H9 (cell line): ENCODE measurements at regions not wholly inside any gene's neighbourhood (a gene's known extent, or its start where the extent isn't known, plus 50 kb on each side); places are given as distances from the start of the nearest gene placed in this dataset.

Experiments used
- DNase-seq: peaks from one replicate; pipeline ENCODE4 v3.0.0-alpha.2; 2017
- H2AFZ ChIP-seq: one replicate; pipeline ENCODE4 v1.6.1; 2013; ENCODE audit warnings: mild to moderate bottlenecking, low read length, control low read depth, moderate library complexity
- H2AK5ac ChIP-seq: 2 replicates; pipeline ENCODE4 v1.6.1; 2013; ENCODE audit warnings: low read length, control low read depth, mixed read lengths; ENCODE audit not compliant: insufficient read length
- H2BK120ac ChIP-seq: one replicate; pipeline ENCODE4 v1.6.1; 2013; ENCODE audit warnings: low read depth, mild to moderate bottlenecking, low read length, control low read depth, inconsistent platforms; ENCODE audit not compliant: poor library complexity, severe bottlenecking
- H2BK12ac ChIP-seq: 2 replicates; pipeline ENCODE4 v1.6.1; 2013; ENCODE audit warnings: low read length, control low read depth, mixed read lengths, low read depth; ENCODE audit not compliant: insufficient read length
- H2BK15ac ChIP-seq: 2 replicates; pipeline ENCODE4 v1.6.1; 2013; ENCODE audit warnings: low read depth, low read length, control low read depth
- H2BK20ac ChIP-seq: one replicate; pipeline ENCODE4 v1.6.1; 2013; ENCODE audit warnings: low read depth, mild to moderate bottlenecking, low read length, control low read depth, inconsistent platforms; ENCODE audit not compliant: poor library complexity, severe bottlenecking
- H2BK5ac ChIP-seq: 2 replicates; pipeline ENCODE4 v1.6.1; 2013; ENCODE audit warnings: low read length, control low read depth, mixed read lengths; ENCODE audit not compliant: insufficient read length
- H3K14ac ChIP-seq: 2 replicates; pipeline ENCODE4 v1.6.1; 2013; ENCODE audit warnings: low read length, control low read depth; ENCODE audit not compliant: insufficient read depth
- H3K18ac ChIP-seq: 2 replicates; pipeline ENCODE4 v1.6.1; 2013; ENCODE audit warnings: low read depth, mild to moderate bottlenecking, mixed read lengths, low read length, control low read depth; ENCODE audit not compliant: insufficient read length
- H3K23ac ChIP-seq: 2 replicates; pipeline ENCODE4 v1.6.1; 2013; ENCODE audit warnings: low read length, control low read depth, mixed read lengths, low read depth; ENCODE audit not compliant: insufficient read length
- H3K23me2 ChIP-seq: 2 replicates; pipeline ENCODE4 v1.6.1; 2013; ENCODE audit warnings: low read depth, mild to moderate bottlenecking, mixed read lengths, low read length, control low read depth; ENCODE audit not compliant: insufficient read length, poor library complexity, severe bottlenecking
- H3K27ac ChIP-seq: 2 replicates; pipeline ENCODE4 v1.5.1; 2013; ENCODE audit warnings: low read length, control low read depth, mixed read lengths, low read depth; ENCODE audit not compliant: insufficient read length
- H3K27me3 ChIP-seq: 2 replicates; pipeline ENCODE4 v1.6.1; 2013; ENCODE audit warnings: low read length, control low read depth, inconsistent platforms; ENCODE audit not compliant: insufficient read depth
- H3K4ac ChIP-seq: 2 replicates; pipeline ENCODE4 v1.6.1; 2013; ENCODE audit warnings: low read depth, mild to moderate bottlenecking, control low read depth, inconsistent platforms, low read length, moderate library complexity
- H3K4me1 ChIP-seq: 2 replicates; pipeline ENCODE4 v1.6.1; 2013; ENCODE audit warnings: low read length, control low read depth, inconsistent platforms; ENCODE audit not compliant: insufficient read depth
- H3K4me2 ChIP-seq: 2 replicates; pipeline ENCODE4 v1.6.1; 2013; ENCODE audit warnings: low read length, control low read depth, mixed read lengths; ENCODE audit not compliant: insufficient read length, insufficient read depth
- H3K56ac ChIP-seq: 2 replicates; pipeline ENCODE4 v1.6.1; 2013; ENCODE audit warnings: low read depth, mild to moderate bottlenecking, mixed read lengths, low read length, control low read depth; ENCODE audit not compliant: insufficient read length
- H3K79me1 ChIP-seq: 2 replicates; pipeline ENCODE4 v1.6.1; 2013; ENCODE audit warnings: low read depth, mild to moderate bottlenecking, moderate library complexity, low read length, control low read depth, inconsistent platforms; ENCODE audit not compliant: insufficient read depth, poor library complexity, severe bottlenecking
- H3K79me2 ChIP-seq: 2 replicates; pipeline ENCODE4 v1.6.1; 2013; ENCODE audit warnings: low read length, control low read depth, inconsistent platforms; ENCODE audit not compliant: insufficient read depth
- H3K9ac ChIP-seq: 2 replicates; pipeline ENCODE4 v1.6.1; 2013; ENCODE audit warnings: low read length, control low read depth, mixed read lengths; ENCODE audit not compliant: insufficient read length; ENCODE audit errors: extremely low read depth
- H3K9me3 ChIP-seq: one replicate; pipeline ENCODE4 v1.6.1; 2013; ENCODE audit warnings: low read depth, low read length, inconsistent platforms; ENCODE audit not compliant: control insufficient read depth
- H3T11ph ChIP-seq: one replicate; pipeline ENCODE4 v1.6.1; 2013; ENCODE audit warnings: mild to moderate bottlenecking, low read length, control low read depth, inconsistent platforms
- H4K20me1 ChIP-seq: one replicate; pipeline ENCODE4 v1.6.1; 2013; ENCODE audit not compliant: control insufficient read depth, insufficient read length, insufficient read depth
- H4K5ac ChIP-seq: 2 replicates; pipeline ENCODE4 v1.6.1; 2013; ENCODE audit warnings: low read depth, mild to moderate bottlenecking, mixed read lengths, low read length, control low read depth; ENCODE audit not compliant: insufficient read length
- H4K8ac ChIP-seq: replicated peaks from 2 replicates; pipeline ENCODE4 v1.6.1; 2013; ENCODE audit warnings: low read length, control low read depth, mixed read lengths, low read depth; ENCODE audit not compliant: insufficient read length
- H4K91ac ChIP-seq: 2 replicates; pipeline ENCODE4 v1.6.1; 2013; ENCODE audit warnings: low read depth, mild to moderate bottlenecking, moderate library complexity, mixed read lengths, low read length, control low read depth; ENCODE audit not compliant: insufficient read length
- H3K27ac Mint-ChIP-seq, 3 experiments: 2 replicates in 2 of 3; 3 replicates in 1 of 3; pipeline ENCODE4 v1.8.0; 2020 to 2021; ENCODE audit warnings: mixed read lengths in 3 of 3, mild to moderate bottlenecking in 1 of 3, moderate library complexity in 1 of 3
- H3K27me3 Mint-ChIP-seq: 2 replicates; pipeline ENCODE4 v1.8.0; 2021; ENCODE audit warnings: low read depth, mild to moderate bottlenecking, moderate library complexity, mixed read lengths
- H3K36me3 Mint-ChIP-seq, 3 experiments: 2 replicates in 2 of 3; 3 replicates in 1 of 3; pipeline ENCODE4 v1.8.0; 2020 to 2021; ENCODE audit warnings: low read depth in 3 of 3, mixed read lengths in 3 of 3; ENCODE audit not compliant: insufficient read depth in 1 of 3
- H3K4me1 Mint-ChIP-seq, 2 experiments: 2 replicates each; pipeline ENCODE4 v1.8.0; 2020; ENCODE audit warnings: mixed read lengths in 2 of 2
- H3K4me3 Mint-ChIP-seq, 2 experiments: 2 replicates in 1 of 2; 3 replicates in 1 of 2; pipeline ENCODE4 v1.8.0; 2020 to 2021; ENCODE audit warnings: mild to moderate bottlenecking in 2 of 2, mixed read lengths in 2 of 2, moderate library complexity in 1 of 2
- H3K9me3 Mint-ChIP-seq, 2 experiments: 2 replicates in 1 of 2; 3 replicates in 1 of 2; pipeline ENCODE4 v1.8.0; 2020; ENCODE audit warnings: mild to moderate bottlenecking in 2 of 2, mixed read lengths in 2 of 2, moderate library complexity in 1 of 2
- WGBS: extraction: QIAGEN DNeasy Blood & Tissue Kit; methylation state at CpG from one replicate; pipeline ENCODE4 v1.1.7; 2013; ENCODE audit warnings: missing lambda C conversion rate, low lambda C conversion rate, mixed read lengths; ENCODE audit not compliant: insufficient read length; ENCODE audit errors: extremely low coverage; 5-methylcytosine and 5-hydroxymethylcytosine counted together
- TF ChIP-seq, protein P1 (sequence below): fragments of 200-600 bp; sonication (generic); conservative IDR thresholded peaks from 3 replicates; pipeline ENCODE4 v1.8.0; 2021; ENCODE audit warnings: antibody characterized with exemption, mild to moderate bottlenecking

GRCh38 chr10:83978681-83979383 lies 160.5 kb upstream of the GHITM start:
- Mint-ChIP-seq H3K27me3 (peaks cover 5% of the 10 kb centered on the region), H3K4me3 (no peak overlapping the region), H3K9me3 (peaks cover 0 to 2% of the 10 kb centered on the region in 2 experiments; a peak in 1 of 5 replicates), H3K27ac (peak overlapping the region in 1 of 3 experiments; percentile 44; a peak in 1 of 7 replicates), H3K4me1 (peaks cover 11 to 13% of the 10 kb centered on the region in 2 experiments), H3K36me3 (no peaks in the 10 kb centered on the region; a peak in 1 of 7 replicates)
- Histone ChIP-seq H3K4me2 (no peak overlapping the region), H2BK15ac (no peak overlapping the region), H3K9me3 (no peaks in the 10 kb centered on the region), H2BK5ac (no peak overlapping the region), H3T11ph (no peak overlapping the region), H4K5ac (no peak overlapping the region), H2BK12ac (no peak overlapping the region), H3K79me2 (no peaks in the 10 kb centered on the region), H3K56ac (no peak overlapping the region), H3K18ac (no peak overlapping the region), H2BK20ac (no peak overlapping the region), H3K27me3 (no peaks in the 10 kb centered on the region), H2AK5ac (no peak overlapping the region), H4K20me1 (no peaks in the 10 kb centered on the region), H2AFZ (no peak overlapping the region), H3K4ac (no peak overlapping the region), H3K14ac (no peak overlapping the region), H3K79me1 (no peaks in the 10 kb centered on the region), H3K23me2 (no peaks in the 10 kb centered on the region), H4K91ac (no peak overlapping the region), H3K27ac (no peak overlapping the region), H3K23ac (no peak overlapping the region), H3K4me1 (no peaks in the 10 kb centered on the region; the same call in 1 of the 2 replicates), H2BK120ac (no peak overlapping the region), H4K8ac (no peak overlapping the region), H3K9ac (no peak overlapping the region)
- DNase-seq, result no peak
- TF ChIP-seq, protein P1, sequence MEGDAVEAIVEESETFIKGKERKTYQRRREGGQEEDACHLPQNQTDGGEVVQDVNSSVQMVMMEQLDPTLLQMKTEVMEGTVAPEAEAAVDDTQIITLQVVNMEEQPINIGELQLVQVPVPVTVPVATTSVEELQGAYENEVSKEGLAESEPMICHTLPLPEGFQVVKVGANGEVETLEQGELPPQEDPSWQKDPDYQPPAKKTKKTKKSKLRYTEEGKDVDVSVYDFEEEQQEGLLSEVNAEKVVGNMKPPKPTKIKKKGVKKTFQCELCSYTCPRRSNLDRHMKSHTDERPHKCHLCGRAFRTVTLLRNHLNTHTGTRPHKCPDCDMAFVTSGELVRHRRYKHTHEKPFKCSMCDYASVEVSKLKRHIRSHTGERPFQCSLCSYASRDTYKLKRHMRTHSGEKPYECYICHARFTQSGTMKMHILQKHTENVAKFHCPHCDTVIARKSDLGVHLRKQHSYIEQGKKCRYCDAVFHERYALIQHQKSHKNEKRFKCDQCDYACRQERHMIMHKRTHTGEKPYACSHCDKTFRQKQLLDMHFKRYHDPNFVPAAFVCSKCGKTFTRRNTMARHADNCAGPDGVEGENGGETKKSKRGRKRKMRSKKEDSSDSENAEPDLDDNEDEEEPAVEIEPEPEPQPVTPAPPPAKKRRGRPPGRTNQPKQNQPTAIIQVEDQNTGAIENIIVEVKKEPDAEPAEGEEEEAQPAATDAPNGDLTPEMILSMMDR, result peak; percentile 39; the same call in 1 of the 3 replicates
- no CpG with 5 or more reads among the region's 5 CpGs for WGBS
